CD4-positive, CD25-positive, alpha-beta regulatory T cell (primary cell): ENCODE measurements at regions not wholly inside any gene's neighbourhood (a gene's known extent, or its start where the extent isn't known, plus 50 kb on each side); places are given as distances from the start of the nearest gene placed in this dataset.
"Not testable (repeated sequence)": the region's sequence is repeated elsewhere in the genome, so short reads cannot be mapped to it uniquely, and the experiment has no call there.

ENCODE experiments used
- ATAC-seq, 2 donors: fragments of 150-1000 bp; cut with Tn5 transposase; one replicate each; pipeline ENCODE4 v1.10.0; 2021; ENCODE audit warnings: low read depth in 2 of 2, moderate number of reproducible peaks in 2 of 2, moderate library complexity in 1 of 2
- DNase-seq, 3 donors: peaks; one replicate each; pipeline versions ENCODE4 v3.0.0 to v3.0.0-alpha.2; 2012 to 2022; ENCODE audit warnings: mixed read lengths in 1 of 3
- H3K27ac ChIP-seq: one replicate; pipeline ENCODE4 v1.7.0; 2013; ENCODE audit warnings: mild to moderate bottlenecking, low read length; ENCODE audit not compliant: insufficient read depth, poor library complexity, severe bottlenecking
- H3K27me3 ChIP-seq: one replicate; pipeline ENCODE4 v1.7.0; 2013; ENCODE audit warnings: low read length; ENCODE audit not compliant: control insufficient read depth, insufficient read depth
- H3K36me3 ChIP-seq: one replicate; pipeline ENCODE4 v1.7.0; 2013; ENCODE audit warnings: mild to moderate bottlenecking, low read length, moderate library complexity; ENCODE audit not compliant: control insufficient read depth, insufficient read depth
- H3K4me1 ChIP-seq: 2 replicates; pipeline ENCODE4 v1.7.0; 2013; ENCODE audit warnings: mild to moderate bottlenecking, low read length; ENCODE audit not compliant: insufficient read depth, control insufficient read depth, poor library complexity, severe bottlenecking
- H3K4me3 ChIP-seq: one replicate; pipeline ENCODE4 v1.7.0; 2013; ENCODE audit warnings: low read depth, mild to moderate bottlenecking, low read length, moderate library complexity
- H3K9me3 ChIP-seq, 2 experiments: 1 replicate in 1 of 2; 2 replicates in 1 of 2; pipeline ENCODE4 v1.7.0; 2013; ENCODE audit warnings: low read length in 2 of 2, mild to moderate bottlenecking in 1 of 2, moderate library complexity in 1 of 2; ENCODE audit not compliant: control insufficient read depth in 2 of 2
- H3K27ac Mint-ChIP-seq, 3 donors: one replicate each; pipeline ENCODE4 v1.8.0; 2020 to 2022; ENCODE audit warnings: mild to moderate bottlenecking in 3 of 3, mixed read lengths in 3 of 3, moderate library complexity in 2 of 3
- H3K27me3 Mint-ChIP-seq: one replicate; pipeline ENCODE4 v1.8.0; 2022; ENCODE audit warnings: mild to moderate bottlenecking, mixed read lengths
- H3K36me3 Mint-ChIP-seq: one replicate; pipeline ENCODE4 v1.8.0; 2020; ENCODE audit warnings: mixed read lengths
- H3K4me1 Mint-ChIP-seq, 4 donors: one replicate each; pipeline ENCODE4 v1.8.0; 2020 to 2022; ENCODE audit warnings: mixed read lengths in 4 of 4, mild to moderate bottlenecking in 1 of 4
- H3K4me3 Mint-ChIP-seq, 4 donors: one replicate each; pipeline ENCODE4 v1.8.0; 2020 to 2022; ENCODE audit warnings: mild to moderate bottlenecking in 4 of 4, mixed read lengths in 4 of 4, moderate library complexity in 3 of 4
- H3K9me3 Mint-ChIP-seq, 7 donors: one replicate each; pipeline ENCODE4 v1.8.0; 2020 to 2022; ENCODE audit warnings: mixed read lengths in 7 of 7, mild to moderate bottlenecking in 3 of 7, moderate library complexity in 2 of 7

GRCh38 chr7:91357379-91357778 is 93.1 kb downstream of the FZD1 start:
- H3K27me3 Mint-ChIP-seq, result no peaks in the 10 kb centered on the region
- Histone ChIP-seq H3K4me3 (no peak overlapping the region), H3K27me3 (no peaks in the 10 kb centered on the region), H3K36me3 (no peaks in the 10 kb centered on the region), H3K27ac (no peak overlapping the region), H3K9me3 (no peaks in the 10 kb centered on the region), H3K4me1 (no peaks in the 10 kb centered on the region)
- H3K9me3 Mint-ChIP-seq, result peaks cover 0 to 2% (median 0%) of the 10 kb centered on the region in 7 donors
- no peak overlapping the region for H3K4me3 Mint-ChIP-seq
- H3K4me1 Mint-ChIP-seq, result no peaks in the 10 kb centered on the region
- ATAC-seq (no peak), DNase-seq (no peak)
- no peaks in the 10 kb centered on the region for H3K36me3 Mint-ChIP-seq
- no peak overlapping the region for H3K27ac Mint-ChIP-seq

- no peak overlapping the region for H3K27ac Mint-ChIP-seq
- H3K27me3 Mint-ChIP-seq, result no peaks in the 10 kb centered on the region
- DNase-seq, result no peak
- H3K9me3 ChIP-seq, result no peaks in the 10 kb centered on the region
- no peak overlapping the region for H3K4me3 ChIP-seq
- no peaks in the 10 kb centered on the region for H3K27me3 ChIP-seq
- H3K4me3 Mint-ChIP-seq, result no peak overlapping the region
- no peaks in the 10 kb centered on the region for H3K4me1 Mint-ChIP-seq
- no peak for ATAC-seq
- H3K4me1 ChIP-seq, result no peaks in the 10 kb centered on the region
- no peaks in the 10 kb centered on the region for H3K36me3 Mint-ChIP-seq
- peaks cover 0 to 2% (median 0%) of the 10 kb centered on the region in 7 donors for H3K9me3 Mint-ChIP-seq
- H3K36me3 ChIP-seq, result no peaks in the 10 kb centered on the region
- no peak overlapping the region for H3K27ac ChIP-seq
Measured at GRCh38 chr7:91357901-91358300, 93.7 kb downstream of the FZD1 start.

DNA sequence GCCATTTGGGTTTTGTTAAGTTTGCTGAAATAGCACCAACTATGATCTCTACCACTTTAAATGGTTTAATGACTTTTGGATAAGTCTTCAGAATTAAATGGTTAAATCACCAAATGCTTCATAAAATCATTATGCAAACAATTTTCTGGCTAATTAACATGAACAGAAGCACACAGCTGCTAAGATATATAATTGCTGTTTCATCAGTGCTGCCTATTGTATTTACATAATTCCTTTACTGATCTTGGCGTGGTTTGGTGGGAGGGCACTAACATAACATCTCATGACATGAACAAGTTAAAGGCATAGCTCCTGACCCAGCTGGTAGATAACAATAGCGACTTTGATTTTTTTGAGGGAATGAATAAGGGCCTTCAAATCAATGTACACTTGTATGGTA is 94.1 kb downstream of the FZD1 start:
- Histone ChIP-seq H3K36me3 (no peaks in the 10 kb centered on the region), H3K4me1 (no peaks in the 10 kb centered on the region), H3K9me3 (no peaks in the 10 kb centered on the region), H3K27me3 (no peaks in the 10 kb centered on the region), H3K27ac (no peak overlapping the region), H3K4me3 (no peak overlapping the region)
- no peak for DNase-seq
- Mint-ChIP-seq H3K4me3 (no peak overlapping the region), H3K27me3 (no peaks in the 10 kb centered on the region), H3K9me3 (peaks cover 0 to 2% (median 0%) of the 10 kb centered on the region in 7 donors), H3K27ac (no peak overlapping the region), H3K36me3 (no peaks in the 10 kb centered on the region), H3K4me1 (no peaks in the 10 kb centered on the region)
- no peak for ATAC-seq

DNA sequence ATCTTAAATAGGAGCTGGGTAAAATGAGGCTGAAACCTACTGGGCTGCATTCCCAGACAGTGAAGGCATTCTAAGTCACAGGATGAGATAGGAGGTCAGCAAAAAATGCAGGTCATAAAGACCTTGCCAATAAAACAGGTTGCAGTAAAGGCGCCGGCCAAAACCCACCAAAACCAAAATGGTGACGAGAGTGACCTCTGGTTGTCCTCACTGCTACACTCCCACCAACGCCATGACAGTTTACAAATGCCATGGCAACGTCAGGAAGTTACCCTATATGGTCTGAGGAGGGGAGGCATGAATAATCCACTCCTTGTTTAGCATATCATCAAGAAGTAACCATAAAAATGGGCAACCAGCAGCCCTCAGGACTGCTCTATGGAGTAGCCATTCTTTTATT is 100.9 kb downstream of the FZD1 start:
- H3K9me3 ChIP-seq, H3K27ac Mint-ChIP-seq, H3K9me3 Mint-ChIP-seq, DNase-seq, H3K36me3 ChIP-seq, H3K27me3 Mint-ChIP-seq, H3K27me3 ChIP-seq, H3K4me3 ChIP-seq, ATAC-seq, H3K27ac ChIP-seq, H3K36me3 Mint-ChIP-seq, H3K4me1 Mint-ChIP-seq, H3K4me1 ChIP-seq, H3K4me3 Mint-ChIP-seq: not testable (repeated sequence)

- Histone ChIP-seq H3K27ac (no peak overlapping the region), H3K27me3 (no peaks in the 10 kb centered on the region), H3K36me3 (no peaks in the 10 kb centered on the region), H3K4me3 (no peak overlapping the region), H3K9me3 (no peaks in the 10 kb centered on the region), H3K4me1 (no peaks in the 10 kb centered on the region)
- Mint-ChIP-seq H3K4me1 (no peaks in the 10 kb centered on the region), H3K27ac (no peak overlapping the region), H3K36me3 (no peaks in the 10 kb centered on the region), H3K9me3 (peaks cover 0 to 8% (median 0%) of the 10 kb centered on the region in 7 donors), H3K4me3 (no peak overlapping the region), H3K27me3 (no peaks in the 10 kb centered on the region)
- no peak for ATAC-seq
- DNase-seq, result no peak
Measured at GRCh38 chr7:91366091-91366490, 101.9 kb downstream of the FZD1 start.

- H3K27ac Mint-ChIP-seq, result no peak overlapping the region
- Histone ChIP-seq H3K27me3 (no peaks in the 10 kb centered on the region), H3K4me3 (no peak overlapping the region), H3K27ac (no peak overlapping the region), H3K4me1 (no peaks in the 10 kb centered on the region), H3K9me3 (no peaks in the 10 kb centered on the region), H3K36me3 (no peaks in the 10 kb centered on the region)
- no peaks in the 10 kb centered on the region for H3K27me3 Mint-ChIP-seq
- DNase-seq, result no peak
- peaks cover 0 to 8% (median 1%) of the 10 kb centered on the region in 7 donors for H3K9me3 Mint-ChIP-seq
- no peaks in the 10 kb centered on the region for H3K4me1 Mint-ChIP-seq
- H3K36me3 Mint-ChIP-seq, result no peaks in the 10 kb centered on the region
- H3K4me3 Mint-ChIP-seq, result no peak overlapping the region
- ATAC-seq, result no peak
Measured at GRCh38 chr7:91367812-91368578, 103.8 kb downstream of the FZD1 start.

DNA sequence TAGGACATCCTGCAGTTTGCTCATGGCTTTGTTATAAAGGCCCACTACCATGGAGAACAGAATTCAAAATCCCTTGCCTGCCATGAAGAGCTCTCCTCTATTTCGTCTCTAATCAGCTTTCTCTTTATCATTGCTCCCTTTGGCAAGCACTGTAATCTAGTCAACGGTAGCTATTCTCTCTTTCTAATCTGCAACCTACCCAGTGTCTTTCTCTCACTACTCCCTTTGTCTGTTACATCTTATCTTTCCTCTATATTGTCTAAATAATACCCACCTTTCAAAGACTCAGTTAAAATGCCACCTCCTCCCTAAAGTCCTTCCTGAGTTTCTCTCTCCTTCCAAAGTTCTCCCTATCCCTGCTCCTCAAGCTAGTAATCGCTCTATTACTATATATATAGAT is 108.1 kb downstream of the FZD1 start:
- Mint-ChIP-seq H3K36me3 (no peaks in the 10 kb centered on the region), H3K4me3 (no peak overlapping the region), H3K27ac (no peak overlapping the region), H3K27me3 (no peaks in the 10 kb centered on the region), H3K9me3 (peaks cover 0 to 8% (median 1%) of the 10 kb centered on the region in 7 donors), H3K4me1 (no peaks in the 10 kb centered on the region)
- no peaks in the 10 kb centered on the region for H3K36me3 ChIP-seq
- ATAC-seq (no peak), DNase-seq (no peak)
- no peaks in the 10 kb centered on the region for H3K27me3 ChIP-seq
- H3K4me3 ChIP-seq, result no peak overlapping the region
- H3K4me1 ChIP-seq, result no peaks in the 10 kb centered on the region
- H3K9me3 ChIP-seq, result no peaks in the 10 kb centered on the region
- no peak overlapping the region for H3K27ac ChIP-seq

- H3K27me3 ChIP-seq, result no peaks in the 10 kb centered on the region
- no peak for ATAC-seq
- no peaks in the 10 kb centered on the region for H3K36me3 ChIP-seq
- no peaks in the 10 kb centered on the region for H3K4me1 Mint-ChIP-seq
- no peaks in the 10 kb centered on the region for H3K9me3 ChIP-seq
- H3K27me3 Mint-ChIP-seq, result no peaks in the 10 kb centered on the region
- no peak for DNase-seq
- H3K27ac ChIP-seq, result no peak overlapping the region
- H3K9me3 Mint-ChIP-seq, result peaks cover 0 to 5% (median 2%) of the 10 kb centered on the region in 7 donors
- no peaks in the 10 kb centered on the region for H3K36me3 Mint-ChIP-seq
- H3K4me1 ChIP-seq, result no peaks in the 10 kb centered on the region
- H3K27ac Mint-ChIP-seq, result no peak overlapping the region
- no peak overlapping the region for H3K4me3 ChIP-seq
- H3K4me3 Mint-ChIP-seq, result no peak overlapping the region
Measured at GRCh38 chr7:91373111-91373800, 109.0 kb downstream of the FZD1 start.
